ENCODE measurements at regions not wholly inside any gene's neighbourhood (a gene's known extent, or its start where the extent isn't known, plus 50 kb on each side); places are given as distances from the start of the nearest gene placed in this dataset.
"Not testable (repeated sequence)": the region's sequence is repeated elsewhere in the genome, so short reads cannot be mapped to it uniquely, and the experiment has no call there.

- Histone ChIP-seq H3K27me3 (peaks cover 0 to 7% (median 0%) of the 10 kb centered on the region in 4 donors), H3K4me1 (peaks cover 0 to 28% (median 7%) of the 10 kb centered on the region in 3 donors), H3K4me3 (no peak overlapping the region), H3K27ac (no peak overlapping the region), H3K9me3 (no peaks in the 10 kb centered on the region), H3K36me3 (no peaks in the 10 kb centered on the region)
- WGBS, 2 donors, result 82% methylated on average over 4 of the region's 4 CpGs
- intact Hi-C loops (cut with DNase I), result no loop called here
- no peak for DNase-seq
- TF ChIP-seq POLR2A (IDR thresholded peaks at IDR 0.05) (no peak), CTCF (IDR thresholded peaks at IDR 0.05) (no peak)
Measured at GRCh38 chr13:30831515-30831914, 74.6 kb upstream of the MEDAG start.

GRCh38 chr13:30832377-30832776 is 73.7 kb upstream of the MEDAG start:
- Histone ChIP-seq H3K36me3 (no peaks in the 10 kb centered on the region), H3K4me3 (no peak overlapping the region), H3K27me3 (peaks cover 0 to 11% (median 0%) of the 10 kb centered on the region in 4 donors), H3K9me3 (no peaks in the 10 kb centered on the region), H3K27ac (no peak overlapping the region), H3K4me1 (peaks cover 0 to 28% (median 7%) of the 10 kb centered on the region in 3 donors)
- no peak for DNase-seq
- intact Hi-C loops (cut with DNase I), result no loop called here
- no peak for TF ChIP-seq POLR2A (IDR thresholded peaks at IDR 0.05)
- no peak for TF ChIP-seq CTCF (IDR thresholded peaks at IDR 0.05)
- 86 to 88% methylated on average over 1 to 4 of the region's 4 CpGs for WGBS, 2 donors

GRCh38 chr13:30832845-30833332 is 73.2 kb upstream of the MEDAG start:
- Histone ChIP-seq H3K27me3 (peaks cover 0 to 11% (median 0%) of the 10 kb centered on the region in 4 donors), H3K9me3 (no peaks in the 10 kb centered on the region), H3K27ac (no peak overlapping the region), H3K4me3 (no peak overlapping the region), H3K36me3 (no peaks in the 10 kb centered on the region), H3K4me1 (peaks cover 0 to 28% (median 7%) of the 10 kb centered on the region in 3 donors)
- no peak for DNase-seq
- intact Hi-C loops (cut with DNase I), result no loop called here
- WGBS, 2 donors, result 27 to 37% methylated on average over 7 to 14 of the region's 18 CpGs
- no peak for TF ChIP-seq POLR2A (IDR thresholded peaks at IDR 0.05)
- no peak for TF ChIP-seq CTCF (IDR thresholded peaks at IDR 0.05)

GRCh38 chr13:30835442-30835841 is 70.6 kb upstream of the MEDAG start:
- H3K36me3 ChIP-seq, result no peaks in the 10 kb centered on the region
- H3K27me3 ChIP-seq, result peaks cover 0 to 11% (median 0%) of the 10 kb centered on the region in 4 donors
- no peak overlapping the region for H3K27ac ChIP-seq
- no peak overlapping the region for H3K4me3 ChIP-seq
- 48% methylated on average over 9 of the region's 9 CpGs for WGBS, 2 donors
- TF ChIP-seq CTCF (IDR thresholded peaks at IDR 0.05), result no peak
- no peak for TF ChIP-seq POLR2A (IDR thresholded peaks at IDR 0.05)
- intact Hi-C loops (cut with DNase I), result no loop called here
- no peaks in the 10 kb centered on the region for H3K9me3 ChIP-seq
- no peak for DNase-seq
- peaks cover 0 to 21% (median 7%) of the 10 kb centered on the region in 3 donors for H3K4me1 ChIP-seq

- Histone ChIP-seq H3K4me3 (no peak overlapping the region), H3K36me3 (no peaks in the 10 kb centered on the region), H3K27me3 (peaks cover 0 to 11% (median 0%) of the 10 kb centered on the region in 4 donors), H3K4me1 (peaks cover 0 to 24% (median 7%) of the 10 kb centered on the region in 3 donors), H3K9me3 (no peaks in the 10 kb centered on the region), H3K27ac (no peak overlapping the region)
- intact Hi-C loops (cut with DNase I), result no loop called here
- no peak for TF ChIP-seq POLR2A (IDR thresholded peaks at IDR 0.05)
- no peak for TF ChIP-seq CTCF (IDR thresholded peaks at IDR 0.05)
- 84 to 91% methylated on average over 11 of the region's 11 CpGs for WGBS, 2 donors
- no peak for DNase-seq
Measured at GRCh38 chr13:30837227-30838159, 68.6 kb upstream of the MEDAG start.

DNA sequence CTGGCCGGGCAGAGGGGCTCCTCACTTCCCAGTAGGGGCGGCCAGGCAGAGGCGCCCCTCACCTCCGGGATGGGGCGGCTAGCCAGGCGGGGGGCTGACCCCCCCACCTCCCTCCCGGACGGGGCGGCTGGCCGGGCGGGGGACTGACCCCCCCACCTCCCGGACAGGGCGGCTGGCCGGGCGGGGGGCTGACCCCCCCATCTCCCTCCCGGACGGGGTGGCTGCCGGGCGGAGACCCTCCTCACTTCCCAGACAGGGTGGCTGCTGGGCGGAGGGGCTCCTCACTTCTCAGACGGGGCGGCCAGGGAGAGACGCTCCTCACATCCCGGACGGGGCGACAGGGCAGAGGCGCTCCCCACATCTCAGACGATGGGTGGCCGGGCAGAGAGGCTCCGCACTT is 66.4 kb upstream of the MEDAG start:
- H3K27me3 ChIP-seq; H3K4me1 ChIP-seq; DNase-seq; intact Hi-C loops (cut with DNase I); H3K9me3 ChIP-seq; H3K4me3 ChIP-seq; H3K36me3 ChIP-seq; H3K27ac ChIP-seq: not testable (repeated sequence)
- WGBS, 2 donors, result no CpG with 5 or more reads among the region's 30 CpGs
